Psoas muscle (tissue), 7 donors: ENCODE measurements at regions not wholly inside any gene's neighbourhood (a gene's known extent, or its start where the extent isn't known, plus 50 kb on each side); places are given as distances from the start of the nearest gene placed in this dataset.

Source experiments
- ATAC-seq, 4 donors: fragments of 200-7000 bp; cut with Tn5 transposase; one replicate each; pipeline ENCODE4 v1.9.1; 2020; ENCODE audit warnings: moderate library complexity in 3 of 4, mild to moderate bottlenecking in 2 of 4
- DNase-seq, 2 donors: peaks; one replicate each; pipeline ENCODE4 v3.0.0-alpha.2; 2020
- H3K27ac ChIP-seq: fragments of 200-600 bp; one replicate; pipeline ENCODE4 v1.8.0; 2022
- H3K27me3 ChIP-seq, 3 donors: fragments of 200-600 bp in 1 of 3; one replicate each; pipeline versions ENCODE4 v1.6.1 to v1.8.0; 2013 to 2022; ENCODE audit warnings: low read length in 2 of 3, mild to moderate bottlenecking in 2 of 3, moderate library complexity in 1 of 3; ENCODE audit not compliant: insufficient read depth in 3 of 3
- H3K36me3 ChIP-seq, 2 donors: fragments of 200-600 bp in 1 of 2; one replicate each; pipeline versions ENCODE4 v1.6.1 to v1.8.0; 2013 to 2022; ENCODE audit warnings: low read depth in 1 of 2, mild to moderate bottlenecking in 1 of 2, moderate library complexity in 1 of 2; ENCODE audit not compliant: insufficient read depth in 1 of 2
- H3K4me1 ChIP-seq: fragments of 200-600 bp; one replicate; pipeline ENCODE4 v1.8.0; 2022
- H3K4me3 ChIP-seq: fragments of 200-600 bp; one replicate; pipeline ENCODE4 v1.8.0; 2022; ENCODE audit warnings: mild to moderate bottlenecking
- H3K9me3 ChIP-seq: fragments of 200-600 bp; one replicate; pipeline ENCODE4 v1.8.0; 2022
- CTCF ChIP-seq: fragments of 200-600 bp; IDR thresholded peaks from one replicate; pipeline ENCODE4 v1.8.0; 2022; ENCODE audit warnings: antibody characterized with exemption
- WGBS, 3 donors: extraction: QIAGEN DNeasy Blood & Tissue Kit; methylation state at CpG; one replicate each; pipeline versions ENCODE4 v1.1.6 to v1.1.7; 2013; 5-methylcytosine and 5-hydroxymethylcytosine counted together
- intact Hi-C, 2 donors: fragments of 100-400 bp; cut with DNase I; formaldehyde crosslinking; loops; one replicate each; pipeline versions ENCODE4 v1.11.0 to v1.14.2; 2022
- donor health status: healthy with polysubstance abuse.
- donor health status: DM: no; HTN: no; CAD: no; lungs with moderate emphysema.
- donor health status: Bipolar disorder and iron deficiency.
- donor health status: healthy.
- donor health status: DM: yes; HTN: yes; CAD: no.
- donor health status: DM: no; HTN: no; CAD: no.
- donor health status: DM: yes; HTN: yes; CAD: no.

DNA sequence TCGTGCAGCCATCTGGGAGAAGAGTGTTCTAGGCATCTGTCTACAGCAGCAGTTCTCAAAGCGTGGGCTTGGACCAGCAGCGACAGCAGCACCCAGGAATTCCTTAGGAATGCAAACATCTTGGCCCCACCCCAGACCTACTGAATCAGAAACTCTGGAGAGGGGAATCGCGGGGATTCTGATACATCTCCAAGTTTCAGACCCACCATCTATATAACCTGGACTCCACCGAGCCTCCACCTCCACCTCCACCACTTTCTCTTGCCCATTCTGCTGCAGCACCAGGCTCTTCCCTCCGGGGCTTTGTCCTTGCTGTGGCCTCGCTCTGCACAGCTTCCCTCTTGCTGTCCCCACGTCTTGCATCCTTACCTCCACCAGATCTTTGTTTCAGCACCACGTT lies 256.4 kb downstream of the BCL2 start:
- Histone ChIP-seq H3K27me3 (peaks cover 0 to 2% (median 0%) of the 10 kb centered on the region in 3 donors), H3K4me3 (no peak overlapping the region), H3K27ac (no peak overlapping the region), H3K36me3 (no peaks in the 10 kb centered on the region), H3K4me1 (no peaks in the 10 kb centered on the region), H3K9me3 (no peaks in the 10 kb centered on the region)
- no peak for TF ChIP-seq CTCF
- DNase-seq (no peak), ATAC-seq (no peak)
- WGBS, 3 donors = 65 to 77% (median 73%) methylated on average over 10 of the region's 10 CpGs
- intact Hi-C loops = no loop called here

DNA sequence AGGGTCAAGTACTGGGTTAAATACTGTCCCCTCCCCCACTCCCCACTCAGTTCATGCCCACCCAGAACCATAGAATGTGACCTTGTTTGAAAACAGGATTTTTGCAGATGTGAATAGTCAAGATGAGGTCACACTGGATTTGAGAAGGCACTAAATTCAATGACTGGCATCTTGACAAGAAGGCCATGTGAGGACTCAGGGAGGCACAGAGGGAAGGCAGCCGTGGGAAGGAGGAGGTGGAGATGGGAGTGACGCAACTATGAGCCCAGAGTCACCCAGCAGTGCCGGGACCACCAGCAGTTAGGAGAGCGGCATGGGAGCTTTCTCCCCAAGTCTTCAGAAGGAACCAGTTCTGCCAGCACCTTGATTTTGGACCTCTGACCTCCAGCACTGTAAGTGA lies 257.3 kb downstream of the BCL2 start:
- H3K9me3 ChIP-seq = no peaks in the 10 kb centered on the region
- intact Hi-C loops = no loop called here
- no peaks in the 10 kb centered on the region for H3K4me1 ChIP-seq
- no peak overlapping the region for H3K4me3 ChIP-seq
- no peak overlapping the region for H3K27ac ChIP-seq
- WGBS, 3 donors = 51 to 59% (median 55%) methylated on average over 4 of the region's 4 CpGs
- no peak for TF ChIP-seq CTCF
- H3K36me3 ChIP-seq = no peaks in the 10 kb centered on the region
- peaks cover 0 to 2% (median 0%) of the 10 kb centered on the region in 3 donors for H3K27me3 ChIP-seq
- DNase-seq (no peak), ATAC-seq (no peak)

DNA sequence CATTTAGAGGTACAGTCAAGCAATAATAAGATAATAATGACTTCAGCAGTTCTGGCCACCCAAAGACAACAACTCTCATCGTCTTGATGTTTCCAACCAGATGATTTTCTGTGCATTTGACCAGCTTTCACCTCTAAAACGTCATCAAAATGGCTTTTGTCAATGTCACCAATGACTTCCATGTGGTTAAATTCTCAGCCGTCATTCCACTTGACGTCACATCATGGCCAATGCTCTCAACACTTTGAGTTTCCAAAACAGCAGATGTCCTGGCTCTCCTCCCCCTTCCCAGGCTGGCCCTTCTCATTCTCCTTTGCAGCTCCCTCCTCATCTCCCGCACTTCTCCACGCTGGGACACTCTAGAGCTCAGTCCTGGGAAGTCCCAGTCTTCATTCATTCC lies 258.3 kb downstream of the BCL2 start:
- Histone ChIP-seq H3K36me3 (no peaks in the 10 kb centered on the region), H3K27me3 (peaks cover 0 to 2% (median 0%) of the 10 kb centered on the region in 3 donors), H3K9me3 (no peaks in the 10 kb centered on the region), H3K4me3 (no peak overlapping the region), H3K4me1 (no peaks in the 10 kb centered on the region), H3K27ac (no peak overlapping the region)
- TF ChIP-seq CTCF = no peak
- intact Hi-C loops = no loop called here
- ATAC-seq (no peak), DNase-seq (no peak)
- WGBS, 3 donors = 47 to 60% (median 50%) methylated on average over 6 of the region's 6 CpGs

GRCh38 chr18:63058521-63058920 lies 261.0 kb downstream of the BCL2 start:
- peaks cover 0 to 2% (median 0%) of the 10 kb centered on the region in 3 donors for H3K27me3 ChIP-seq
- intact Hi-C loops = no loop called here
- H3K36me3 ChIP-seq = no peaks in the 10 kb centered on the region
- H3K4me3 ChIP-seq = no peak overlapping the region
- ATAC-seq = no peak
- no peaks in the 10 kb centered on the region for H3K4me1 ChIP-seq
- TF ChIP-seq CTCF = no peak
- no peak overlapping the region for H3K27ac ChIP-seq
- WGBS, 3 donors = 25 to 39% (median 32%) methylated on average over 4 of the region's 4 CpGs
- no peaks in the 10 kb centered on the region for H3K9me3 ChIP-seq
- DNase-seq = no peak

DNA sequence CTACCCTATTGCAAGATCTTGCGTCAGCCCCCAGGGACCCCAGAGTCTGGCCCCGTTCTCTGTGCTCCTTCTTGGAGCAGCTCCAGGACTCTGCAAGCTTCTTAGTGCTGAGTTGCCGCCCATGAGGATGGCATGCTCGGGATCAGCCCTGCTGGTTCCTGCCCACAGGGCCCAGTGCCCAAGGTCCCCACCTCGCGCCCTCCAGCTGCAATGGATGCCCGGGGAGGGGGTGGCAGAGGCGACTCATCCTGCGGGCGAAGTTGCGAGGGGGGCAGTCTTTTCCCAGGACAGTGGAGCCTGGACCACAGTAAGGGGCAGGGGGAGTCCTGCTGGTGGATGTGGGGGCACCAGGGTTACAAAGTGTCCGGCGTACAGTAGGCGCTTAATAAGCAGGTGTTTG lies 261.9 kb downstream of the BCL2 start:
- intact Hi-C loops = no loop called here
- no peak for ATAC-seq
- Histone ChIP-seq H3K4me3 (no peak overlapping the region), H3K27ac (no peak overlapping the region), H3K4me1 (no peaks in the 10 kb centered on the region), H3K36me3 (no peaks in the 10 kb centered on the region), H3K27me3 (no peaks in the 10 kb centered on the region), H3K9me3 (no peaks in the 10 kb centered on the region)
- 91 to 95% (median 91%) methylated on average over 14 of the region's 14 CpGs for WGBS, 3 donors
- no peak for TF ChIP-seq CTCF
- DNase-seq = no peak
